OCI-LY7 (cell line): ENCODE measurements at regions not wholly inside any gene's neighbourhood (a gene's known extent, or its start where the extent isn't known, plus 50 kb on each side); places are given as distances from the start of the nearest gene placed in this dataset.

ENCODE experiments used
- EZH2phosphoT487 ChIP-seq: fragments of 200-600 bp; sonication (generic); IDR thresholded peaks from 2 replicates; pipeline ENCODE4 v1.6.1; 2018; ENCODE audit warnings: low read depth, borderline replicate concordance, mild to moderate bottlenecking, mixed run types, antibody characterized with exemption, low read length, moderate library complexity, mixed read lengths
- TF ChIP-seq, protein P1 (sequence below): fragments of 200-600 bp; sonication (generic); conservative IDR thresholded peaks from 2 replicates; pipeline ENCODE4 v1.5.1; 2014; ENCODE audit warnings: mild to moderate bottlenecking, antibody characterized with exemption, low read length, moderate library complexity, mixed read lengths

DNA sequence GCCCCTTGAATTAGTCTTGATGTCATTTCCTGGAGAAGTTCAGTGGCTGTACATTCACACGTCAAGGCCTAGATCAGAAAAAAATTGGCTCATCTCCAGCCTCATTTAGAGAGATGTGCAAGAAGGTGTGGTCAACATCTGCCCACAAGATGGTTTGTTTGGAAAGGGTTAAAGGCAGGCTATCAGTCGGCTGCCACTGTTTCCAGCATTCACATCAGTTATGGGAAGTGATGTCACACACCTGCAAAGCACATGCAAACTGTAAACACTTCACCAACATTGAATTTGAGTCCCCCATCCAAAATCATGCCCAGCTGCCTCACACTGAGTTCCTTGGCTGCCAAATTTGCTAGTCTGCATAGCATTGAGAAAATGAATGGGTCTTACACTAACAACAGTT, 498.3 kb upstream of the INTU start:
- no peak for TF ChIP-seq EZH2phosphoT487
- TF ChIP-seq, protein P1, sequence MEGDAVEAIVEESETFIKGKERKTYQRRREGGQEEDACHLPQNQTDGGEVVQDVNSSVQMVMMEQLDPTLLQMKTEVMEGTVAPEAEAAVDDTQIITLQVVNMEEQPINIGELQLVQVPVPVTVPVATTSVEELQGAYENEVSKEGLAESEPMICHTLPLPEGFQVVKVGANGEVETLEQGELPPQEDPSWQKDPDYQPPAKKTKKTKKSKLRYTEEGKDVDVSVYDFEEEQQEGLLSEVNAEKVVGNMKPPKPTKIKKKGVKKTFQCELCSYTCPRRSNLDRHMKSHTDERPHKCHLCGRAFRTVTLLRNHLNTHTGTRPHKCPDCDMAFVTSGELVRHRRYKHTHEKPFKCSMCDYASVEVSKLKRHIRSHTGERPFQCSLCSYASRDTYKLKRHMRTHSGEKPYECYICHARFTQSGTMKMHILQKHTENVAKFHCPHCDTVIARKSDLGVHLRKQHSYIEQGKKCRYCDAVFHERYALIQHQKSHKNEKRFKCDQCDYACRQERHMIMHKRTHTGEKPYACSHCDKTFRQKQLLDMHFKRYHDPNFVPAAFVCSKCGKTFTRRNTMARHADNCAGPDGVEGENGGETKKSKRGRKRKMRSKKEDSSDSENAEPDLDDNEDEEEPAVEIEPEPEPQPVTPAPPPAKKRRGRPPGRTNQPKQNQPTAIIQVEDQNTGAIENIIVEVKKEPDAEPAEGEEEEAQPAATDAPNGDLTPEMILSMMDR, result no peak
